ENCODE measurements at regions not wholly inside any gene's neighbourhood (a gene's known extent, or its start where the extent isn't known, plus 50 kb on each side); places are given as distances from the start of the nearest gene placed in this dataset.

DNA sequence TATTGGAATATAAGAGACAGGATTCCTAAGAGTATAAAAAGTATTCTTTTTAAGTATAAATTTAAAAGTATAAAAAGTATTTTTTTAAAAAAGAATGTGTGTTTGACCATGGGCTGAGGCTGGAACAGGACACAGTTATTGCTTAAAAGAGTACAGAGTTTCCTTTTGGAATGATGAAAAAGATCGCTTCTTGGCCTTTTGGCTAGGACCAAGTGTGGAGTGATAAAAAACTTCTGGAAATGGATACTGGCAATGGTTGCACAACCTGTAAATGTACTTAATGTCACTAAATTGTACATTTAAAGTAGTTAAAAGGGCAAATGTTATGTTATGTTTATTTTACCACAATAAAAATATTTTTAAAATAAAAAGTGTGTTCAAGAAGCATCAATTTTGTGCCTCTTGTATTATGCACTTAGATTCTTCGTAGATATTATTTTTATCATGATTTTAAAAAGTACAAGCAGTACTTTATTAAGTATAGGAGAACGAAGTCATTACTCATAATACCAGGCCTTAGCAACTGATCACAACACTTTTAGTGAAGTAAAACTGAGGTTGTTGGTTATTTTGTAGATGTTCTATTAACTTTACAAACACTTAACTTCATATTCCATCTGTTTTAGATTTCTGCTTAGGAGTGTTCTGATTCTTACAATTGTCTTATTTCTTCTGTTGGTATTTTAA, 389.1 kb upstream of the ZP4 start:
- TF ChIP-seq, protein P1, sequence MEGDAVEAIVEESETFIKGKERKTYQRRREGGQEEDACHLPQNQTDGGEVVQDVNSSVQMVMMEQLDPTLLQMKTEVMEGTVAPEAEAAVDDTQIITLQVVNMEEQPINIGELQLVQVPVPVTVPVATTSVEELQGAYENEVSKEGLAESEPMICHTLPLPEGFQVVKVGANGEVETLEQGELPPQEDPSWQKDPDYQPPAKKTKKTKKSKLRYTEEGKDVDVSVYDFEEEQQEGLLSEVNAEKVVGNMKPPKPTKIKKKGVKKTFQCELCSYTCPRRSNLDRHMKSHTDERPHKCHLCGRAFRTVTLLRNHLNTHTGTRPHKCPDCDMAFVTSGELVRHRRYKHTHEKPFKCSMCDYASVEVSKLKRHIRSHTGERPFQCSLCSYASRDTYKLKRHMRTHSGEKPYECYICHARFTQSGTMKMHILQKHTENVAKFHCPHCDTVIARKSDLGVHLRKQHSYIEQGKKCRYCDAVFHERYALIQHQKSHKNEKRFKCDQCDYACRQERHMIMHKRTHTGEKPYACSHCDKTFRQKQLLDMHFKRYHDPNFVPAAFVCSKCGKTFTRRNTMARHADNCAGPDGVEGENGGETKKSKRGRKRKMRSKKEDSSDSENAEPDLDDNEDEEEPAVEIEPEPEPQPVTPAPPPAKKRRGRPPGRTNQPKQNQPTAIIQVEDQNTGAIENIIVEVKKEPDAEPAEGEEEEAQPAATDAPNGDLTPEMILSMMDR (IDR thresholded peaks at IDR 0.05; ENCODE audit: low read length, missing control alignments), result no peak
- DNase-seq (ENCODE audit: low read depth), result no peak

DNA sequence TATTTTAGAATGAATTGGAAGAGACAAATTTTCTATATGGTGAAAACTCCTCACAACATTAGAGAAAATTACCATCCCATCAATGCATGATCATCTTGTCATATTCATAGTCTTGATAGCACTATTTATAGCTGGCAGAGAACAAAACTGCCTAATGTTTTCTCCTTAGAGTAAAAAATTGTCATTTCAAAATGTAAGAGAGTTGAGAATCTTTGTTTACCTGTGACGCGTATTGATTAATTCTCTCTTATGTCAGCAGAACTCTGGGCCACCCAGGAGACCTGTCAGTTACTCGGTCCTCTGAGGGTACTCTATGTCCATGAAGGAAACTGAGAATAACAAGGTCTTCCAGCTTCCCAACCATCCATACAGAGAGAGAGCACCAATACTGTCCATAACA, 381.4 kb upstream of the ZP4 start:
- TF ChIP-seq, protein P1 (IDR thresholded peaks at IDR 0.05; ENCODE audit: low read length, missing control alignments), result no peak
- H3K4me3 ChIP-seq (replicated peaks; ENCODE audit: low read depth, low read length), result no peak overlapping the region
- DNase-seq (ENCODE audit: low read depth), result no peak

More for the DNA sequence above, 389.1 kb upstream of the ZP4 start:
- H3K4me3 ChIP-seq (replicated peaks; ENCODE audit: low read depth, low read length), result no peak overlapping the region

DNA sequence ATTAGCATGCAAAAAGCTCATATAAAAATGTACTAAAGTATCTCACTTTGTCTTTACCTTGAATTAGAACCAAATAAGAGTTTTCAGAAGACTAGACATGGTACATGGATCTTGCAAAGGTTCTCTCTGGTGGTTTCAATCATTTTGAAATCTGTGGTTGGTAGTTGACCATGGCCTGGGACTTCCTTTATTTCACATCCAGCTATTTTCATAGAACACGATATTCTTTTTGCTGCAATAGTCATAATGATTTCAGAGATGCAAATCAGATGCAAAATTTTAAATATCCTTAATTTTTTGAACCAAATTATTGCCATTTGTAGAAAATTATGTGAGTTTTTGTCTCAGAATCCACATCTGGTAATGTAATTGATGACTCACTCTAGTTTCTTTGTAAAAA, 375.1 kb upstream of the ZP4 start:
- TF ChIP-seq, protein P1 (IDR thresholded peaks at IDR 0.05; ENCODE audit: low read length, missing control alignments), result no peak
- DNase-seq (ENCODE audit: low read depth), result no peak

DNA sequence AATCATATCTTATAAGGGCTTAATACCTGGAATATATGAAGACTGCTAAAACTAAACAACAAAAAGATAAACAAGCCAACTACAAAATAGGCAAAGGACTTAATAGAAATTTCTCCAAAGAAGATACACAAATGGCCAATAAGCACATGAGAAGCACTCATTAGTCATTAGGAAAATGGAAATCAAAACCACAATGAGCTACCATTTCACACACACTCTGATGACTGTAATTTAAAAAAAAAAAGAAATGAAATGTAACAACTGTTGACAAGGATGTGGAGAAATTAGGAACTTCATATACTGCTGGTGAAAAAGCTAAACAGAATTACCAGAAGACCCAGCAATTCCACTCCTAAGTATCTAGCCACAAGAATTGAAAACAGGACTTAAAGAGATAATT, 374.2 kb upstream of the ZP4 start:
- H3K4me3 ChIP-seq (replicated peaks; ENCODE audit: low read depth, low read length), result no peak overlapping the region
- DNase-seq (ENCODE audit: low read depth), result no peak
- TF ChIP-seq, protein P1 (IDR thresholded peaks at IDR 0.05; ENCODE audit: low read length, missing control alignments), result no peak

More for the DNA sequence above, 375.1 kb upstream of the ZP4 start:
- H3K4me3 ChIP-seq (replicated peaks; ENCODE audit: low read depth, low read length), result no peak overlapping the region

DNA sequence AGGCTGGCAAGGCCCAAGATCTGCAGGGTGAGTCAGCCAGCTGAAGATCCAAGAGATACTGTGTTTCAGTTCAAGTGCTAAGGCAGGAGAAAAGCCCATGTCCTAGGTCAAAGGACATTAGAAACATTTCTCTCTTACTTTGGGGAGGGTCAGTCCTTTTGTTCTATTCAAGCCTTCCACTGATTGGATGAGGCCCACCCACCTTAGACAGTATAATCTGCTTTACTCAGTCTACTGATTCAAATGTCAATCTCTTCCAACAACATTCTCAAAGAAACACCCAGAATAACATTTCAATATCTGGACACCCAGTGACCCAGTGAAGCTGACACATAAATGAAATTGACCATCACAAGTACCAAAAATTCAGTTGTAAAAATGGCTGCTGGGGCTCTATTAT, 367.8 kb upstream of the ZP4 start:
- no peak overlapping the region for H3K4me3 ChIP-seq (replicated peaks; ENCODE audit: low read depth, low read length)
- TF ChIP-seq, protein P1 (IDR thresholded peaks at IDR 0.05; ENCODE audit: low read length, missing control alignments), result no peak
- DNase-seq (ENCODE audit: low read depth), result no peak

DNA sequence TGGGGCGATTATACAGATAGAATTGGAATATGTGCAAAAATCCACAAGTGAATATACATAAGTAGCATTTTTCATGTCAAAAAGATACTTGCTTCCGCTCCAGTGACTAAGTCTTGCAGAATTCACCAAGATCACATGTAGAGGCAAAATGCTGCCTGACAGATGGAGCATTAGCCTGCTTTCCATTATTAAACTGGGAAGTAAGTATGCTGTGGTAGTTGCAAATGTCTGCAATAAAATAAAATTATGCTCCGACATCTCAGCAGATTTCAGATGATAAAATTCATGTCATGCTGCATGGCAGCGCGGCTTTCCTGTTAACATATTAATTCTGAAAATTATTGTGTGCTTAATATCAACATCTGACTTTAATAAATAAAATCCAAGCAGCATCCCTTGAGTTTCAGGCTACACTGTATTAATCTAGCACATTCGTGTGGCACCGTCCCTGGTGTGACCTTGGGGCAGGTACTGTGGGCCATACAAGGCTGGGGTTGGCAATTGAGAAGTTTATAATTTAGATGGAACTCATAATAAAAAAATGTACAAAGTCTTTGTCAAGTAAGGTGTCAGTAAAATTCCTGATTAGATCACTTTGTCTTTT, 366.4 kb upstream of the ZP4 start:
- TF ChIP-seq, protein P1 (IDR thresholded peaks at IDR 0.05; ENCODE audit: low read length, missing control alignments), result no peak
- DNase-seq (ENCODE audit: low read depth), result no peak
- H3K4me3 ChIP-seq (replicated peaks; ENCODE audit: low read depth, low read length), result no peak overlapping the region

DNA sequence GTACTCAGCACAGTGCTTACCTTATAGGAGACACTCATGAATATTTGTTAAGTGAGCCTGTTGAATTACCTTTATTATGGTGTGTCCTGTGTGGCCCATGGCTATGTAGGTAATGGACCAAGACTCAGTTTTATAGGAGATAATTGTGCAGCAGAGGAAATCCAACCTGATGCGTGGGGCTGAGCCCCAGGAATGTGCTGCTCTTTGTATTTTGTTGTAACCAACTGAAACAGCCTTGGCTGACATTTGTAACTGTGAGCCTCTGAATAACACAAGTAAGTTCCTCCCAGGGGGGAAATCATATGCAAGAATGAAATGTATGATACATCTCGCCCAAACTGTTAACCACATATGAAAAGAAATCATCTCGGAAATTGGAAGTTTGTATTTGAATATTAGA, 364.2 kb upstream of the ZP4 start:
- TF ChIP-seq, protein P1 (IDR thresholded peaks at IDR 0.05; ENCODE audit: low read length, missing control alignments), result no peak
- DNase-seq (ENCODE audit: low read depth), result no peak
- H3K4me3 ChIP-seq (replicated peaks; ENCODE audit: low read depth, low read length), result no peak overlapping the region

All from fibroblast of pulmonary artery (primary cell).